ENCODE measurements at regions not wholly inside any gene's neighbourhood (a gene's known extent, or its start where the extent isn't known, plus 50 kb on each side); places are given as distances from the start of the nearest gene placed in this dataset.

DNA sequence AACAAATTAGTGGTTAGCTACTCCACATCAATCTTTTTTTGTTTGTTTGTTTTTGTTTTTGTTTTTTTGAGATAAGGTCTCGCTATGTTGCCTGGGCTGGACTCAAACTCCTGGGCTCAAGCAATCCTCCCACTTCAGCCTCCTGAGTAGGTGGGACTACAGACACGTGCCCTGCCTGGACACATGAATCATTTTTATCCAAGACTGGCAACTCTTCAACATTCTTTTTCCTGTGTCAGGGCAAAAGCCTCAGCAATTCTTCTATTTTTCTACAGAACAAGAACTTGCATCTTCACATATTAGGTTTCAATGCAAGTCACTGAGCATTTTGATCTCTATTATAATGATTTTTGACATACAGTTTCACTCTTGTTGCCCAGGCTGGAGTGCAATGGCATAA is 76.8 kb upstream of the LRCH1 start:
- TF ChIP-seq, protein P1, sequence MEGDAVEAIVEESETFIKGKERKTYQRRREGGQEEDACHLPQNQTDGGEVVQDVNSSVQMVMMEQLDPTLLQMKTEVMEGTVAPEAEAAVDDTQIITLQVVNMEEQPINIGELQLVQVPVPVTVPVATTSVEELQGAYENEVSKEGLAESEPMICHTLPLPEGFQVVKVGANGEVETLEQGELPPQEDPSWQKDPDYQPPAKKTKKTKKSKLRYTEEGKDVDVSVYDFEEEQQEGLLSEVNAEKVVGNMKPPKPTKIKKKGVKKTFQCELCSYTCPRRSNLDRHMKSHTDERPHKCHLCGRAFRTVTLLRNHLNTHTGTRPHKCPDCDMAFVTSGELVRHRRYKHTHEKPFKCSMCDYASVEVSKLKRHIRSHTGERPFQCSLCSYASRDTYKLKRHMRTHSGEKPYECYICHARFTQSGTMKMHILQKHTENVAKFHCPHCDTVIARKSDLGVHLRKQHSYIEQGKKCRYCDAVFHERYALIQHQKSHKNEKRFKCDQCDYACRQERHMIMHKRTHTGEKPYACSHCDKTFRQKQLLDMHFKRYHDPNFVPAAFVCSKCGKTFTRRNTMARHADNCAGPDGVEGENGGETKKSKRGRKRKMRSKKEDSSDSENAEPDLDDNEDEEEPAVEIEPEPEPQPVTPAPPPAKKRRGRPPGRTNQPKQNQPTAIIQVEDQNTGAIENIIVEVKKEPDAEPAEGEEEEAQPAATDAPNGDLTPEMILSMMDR (IDR thresholded peaks at IDR 0.05; ENCODE audit: insufficient read depth, low read depth, low read length), result no peak
- TF ChIP-seq EZH2 (IDR thresholded peaks at IDR 0.05; ENCODE audit: insufficient read depth, low read length), result no peak
